Fibroblast of lung (primary cell): ENCODE measurements at regions not wholly inside any gene's neighbourhood (a gene's known extent, or its start where the extent isn't known, plus 50 kb on each side); places are given as distances from the start of the nearest gene placed in this dataset.

Experiments
- CTCF ChIP-seq, 2 donors: IDR thresholded peaks in 1 of 2; conservative IDR thresholded peaks in 1 of 2; 1 replicate in 1 of 2; 2 replicates in 1 of 2; pipeline ENCODE4 v1.5.1; 2011 to 2012; ENCODE audit warnings: low read length in 2 of 2, control low read depth in 1 of 2, inconsistent platforms in 1 of 2, low read depth in 1 of 2, mild to moderate bottlenecking in 1 of 2
- EZH2 ChIP-seq: IDR thresholded peaks from 2 replicates; pipeline ENCODE4 v1.5.1; 2012; ENCODE audit warnings: low read length, control low read depth, mild to moderate bottlenecking; ENCODE audit errors: missing control alignments

GRCh38 chr3:22450786-22451400 is 699.9 kb upstream of the ZNF385D start:
- TF ChIP-seq EZH2 (no peak), CTCF (conservative IDR thresholded peaks at IDR 0.05 in 1 of 2, IDR thresholded peaks at IDR 0.05 in 1 of 2; ENCODE audit: low read depth in 1 of 2, low read length in 2 of 2) (no peak)
